Stimulated activated CD4-positive, alpha-beta T cell treated with anti-CD3 and anti-CD28 coated beads, Interleukin-1b, Interleukin-23, amount 100 ng/mL, for 48 hours (primary cell): ENCODE measurements at regions not wholly inside any gene's neighbourhood (a gene's known extent, or its start where the extent isn't known, plus 50 kb on each side); places are given as distances from the start of the nearest gene placed in this dataset.
"Not testable (repeated sequence)": the region's sequence is repeated elsewhere in the genome, so short reads cannot be mapped to it uniquely, and the experiment has no call there.

Source experiments
- DNase-seq: peaks from one replicate; pipeline ENCODE4 v3.0.0-alpha.2; 2020

- no peak for DNase-seq
These were observed 102.0 kb downstream of the VPREB1 start for GRCh38 chr22:22346401-22347107.

DNA sequence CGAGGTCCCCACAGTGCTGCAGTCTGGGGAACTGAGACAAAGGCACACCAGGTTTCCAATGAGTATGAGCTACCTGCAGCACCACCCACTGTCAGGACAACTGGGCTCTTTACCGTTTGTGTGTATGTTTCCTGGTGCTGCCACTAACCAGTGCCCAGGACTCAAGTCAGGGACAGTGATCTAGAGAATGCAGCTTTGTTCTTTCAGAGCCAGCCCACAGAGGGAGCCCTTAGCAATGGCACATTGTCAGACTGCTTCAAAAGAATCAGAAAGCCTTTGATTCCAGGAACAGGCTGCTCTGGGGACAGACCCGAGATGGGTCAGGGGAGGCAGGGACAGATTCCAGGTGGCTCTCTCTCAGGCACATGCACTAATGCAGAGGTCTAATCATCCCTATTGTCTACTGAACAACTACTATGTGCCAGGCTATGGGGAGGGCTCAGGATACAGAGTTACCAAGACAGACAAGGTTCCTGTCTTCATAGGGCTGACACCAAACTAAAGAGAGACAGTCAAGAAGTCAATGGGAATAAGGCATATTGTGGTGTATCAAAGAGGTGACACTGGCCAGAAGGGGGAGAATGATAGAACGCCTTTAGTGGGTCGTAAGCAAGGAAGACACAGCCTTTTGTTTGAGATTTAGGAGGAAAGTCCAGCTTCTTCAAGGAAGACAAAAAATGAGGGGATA is 103.7 kb downstream of the VPREB1 start:
- no peak for DNase-seq

- DNase-seq, result no peak
These were observed 104.3 kb downstream of the VPREB1 start for GRCh38 chr22:22348815-22349454.

- no peak for DNase-seq
These were observed 104.9 kb downstream of the VPREB1 start for GRCh38 chr22:22349455-22349836.

- no peak for DNase-seq
These were observed 106.8 kb downstream of the VPREB1 start for GRCh38 chr22:22351366-22351765.

DNA sequence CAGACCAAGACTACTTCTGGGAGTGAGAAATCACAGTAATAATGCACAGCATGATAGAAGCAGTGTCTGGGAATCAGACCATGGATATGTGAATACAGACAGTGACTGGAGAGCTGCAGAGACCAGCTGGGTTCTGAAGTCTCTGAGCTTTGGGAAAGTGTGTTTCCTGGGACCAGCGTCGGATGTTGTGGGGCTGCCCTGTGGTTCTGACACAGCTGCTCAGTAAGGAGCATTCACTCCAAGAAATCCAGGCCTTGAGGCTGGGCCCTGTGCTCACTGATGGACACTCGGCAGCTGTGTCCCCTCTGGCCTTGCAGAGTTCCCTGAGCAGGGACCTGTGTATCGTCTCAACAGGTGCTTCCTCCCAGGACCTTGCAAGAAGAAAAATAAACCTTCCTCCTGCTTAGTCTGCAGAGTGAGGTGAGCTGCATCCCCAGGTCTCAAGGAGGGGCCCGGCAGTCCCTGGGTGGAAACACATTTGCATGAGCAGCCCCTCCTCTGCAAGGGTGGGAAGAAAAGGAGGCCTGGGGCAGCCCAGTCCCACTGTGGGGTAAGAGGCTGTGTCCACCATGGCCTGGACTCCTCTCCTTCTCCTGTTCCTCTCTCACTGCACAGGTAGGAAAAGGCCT is 107.9 kb downstream of the VPREB1 start:
- no peak for DNase-seq

GRCh38 chr22:22355096-22355834 is 110.7 kb downstream of the VPREB1 start:
- DNase-seq, result no peak

GRCh38 chr22:22357024-22357883 is 112.7 kb downstream of the VPREB1 start:
- DNase-seq, result peak; percentile 82

DNA sequence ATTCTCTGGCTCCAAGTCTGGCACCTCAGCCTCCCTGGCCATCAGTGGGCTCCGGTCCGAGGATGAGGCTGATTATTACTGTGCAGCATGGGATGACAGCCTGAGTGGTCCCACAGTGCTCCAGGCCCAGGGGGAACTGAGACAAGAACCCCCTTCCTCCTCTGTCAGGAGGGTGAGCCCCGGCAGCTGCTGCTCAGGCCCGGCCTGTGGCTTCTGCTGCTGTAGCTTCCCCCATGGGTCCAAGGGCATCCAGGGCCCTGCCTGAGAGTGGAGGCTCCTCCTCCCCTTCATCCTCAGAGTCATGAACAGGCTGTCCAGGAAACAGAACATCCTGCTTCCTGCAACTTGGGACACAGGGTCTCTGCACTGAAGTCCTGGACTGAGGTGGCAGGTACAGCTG is 113.6 kb downstream of the VPREB1 start:
- no peak for DNase-seq

- no peak for DNase-seq
These were observed 114.1 kb downstream of the VPREB1 start for GRCh38 chr22:22358686-22359085.

- DNase-seq, result no peak
These were observed 114.9 kb downstream of the VPREB1 start for GRCh38 chr22:22359465-22359864.

DNA sequence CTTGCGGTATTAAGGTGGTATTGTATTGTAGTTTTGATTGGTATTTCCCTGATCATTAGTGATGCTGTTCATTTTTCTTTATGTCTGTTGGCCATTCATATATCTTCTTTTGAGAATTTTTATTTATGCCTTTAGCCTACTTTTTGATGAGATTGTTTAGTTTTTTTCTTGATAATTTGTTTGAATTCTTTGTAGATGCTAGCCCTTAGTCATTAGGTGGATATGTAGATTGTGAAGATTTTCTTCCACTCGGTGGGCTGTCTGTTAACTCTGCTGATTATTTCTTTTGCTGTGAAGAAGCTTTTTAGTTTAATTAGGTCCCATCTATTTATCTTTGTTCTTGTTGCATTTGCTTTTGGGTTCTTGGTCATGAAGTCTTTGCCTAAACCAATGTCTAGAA is 115.4 kb downstream of the VPREB1 start:
- DNase-seq, result no peak

GRCh38 chr22:22362311-22362710 is 117.7 kb downstream of the VPREB1 start:
- no peak for DNase-seq

DNA sequence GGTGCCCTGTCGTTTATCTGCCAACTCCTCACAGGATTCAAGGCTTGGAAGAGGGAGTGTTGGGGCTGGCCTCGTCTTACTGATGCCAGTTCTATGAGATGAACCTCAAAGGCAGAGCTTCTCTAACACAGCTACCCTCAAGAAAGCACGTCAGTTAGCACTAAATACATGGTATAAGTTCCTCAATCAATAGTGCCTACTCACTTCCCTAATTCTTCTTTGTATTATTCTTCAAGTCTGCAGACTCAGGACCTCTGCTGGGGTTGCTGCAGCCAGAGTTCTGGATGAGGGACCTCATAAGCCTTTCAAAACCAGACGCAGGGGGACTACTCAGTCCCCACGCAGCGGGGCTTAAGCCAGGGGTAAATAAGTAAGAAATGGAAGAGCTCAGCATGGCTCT is 118.3 kb downstream of the VPREB1 start:
- DNase-seq, result no peak

- no peak for DNase-seq
These were observed 119.6 kb downstream of the VPREB1 start for GRCh38 chr22:22364207-22364606.

DNA sequence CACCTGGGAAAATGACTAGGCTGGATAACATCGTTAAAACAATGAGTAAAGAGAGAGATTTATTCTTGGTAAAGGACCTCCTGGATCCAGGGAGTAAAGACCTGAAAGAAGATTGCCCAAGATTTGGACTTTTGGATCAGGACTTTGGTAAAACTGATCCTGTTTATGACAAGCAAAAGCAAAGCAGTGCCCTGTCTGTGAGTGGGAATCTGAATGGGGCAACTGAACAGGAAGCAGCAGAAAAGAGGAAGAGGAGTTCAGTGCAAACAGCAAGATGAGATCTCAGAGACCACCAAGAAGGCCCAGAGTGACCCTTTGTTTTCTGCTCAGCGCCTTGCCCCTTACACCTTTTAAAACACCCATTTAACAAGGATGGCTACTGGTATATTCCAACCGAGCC is 122.0 kb downstream of the VPREB1 start:
- no peak for DNase-seq

DNA sequence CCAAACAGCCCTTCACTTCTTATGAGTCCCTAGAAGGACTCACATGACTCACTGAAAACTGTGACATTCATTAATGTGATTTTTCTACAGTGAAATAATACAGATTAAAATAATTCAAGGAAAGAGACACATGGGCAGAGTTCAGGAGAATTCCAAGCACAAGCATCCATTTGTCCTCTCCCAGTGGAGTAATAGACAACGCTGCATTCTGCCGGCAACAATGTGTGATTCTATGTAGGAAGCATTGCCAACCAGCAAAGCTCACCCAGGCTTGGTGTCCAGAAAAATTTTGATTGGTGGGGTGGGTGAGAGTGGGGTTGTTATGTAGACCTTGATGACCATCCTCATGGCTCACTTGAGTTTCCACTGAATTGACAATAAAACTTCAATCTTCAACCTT is 123.9 kb downstream of the VPREB1 start:
- DNase-seq, result no peak

GRCh38 chr22:22369219-22369963 is 124.8 kb downstream of the VPREB1 start:
- not testable (repeated sequence) for DNase-seq

- no peak for DNase-seq
These were observed 125.3 kb downstream of the VPREB1 start for GRCh38 chr22:22369964-22370270.

DNA sequence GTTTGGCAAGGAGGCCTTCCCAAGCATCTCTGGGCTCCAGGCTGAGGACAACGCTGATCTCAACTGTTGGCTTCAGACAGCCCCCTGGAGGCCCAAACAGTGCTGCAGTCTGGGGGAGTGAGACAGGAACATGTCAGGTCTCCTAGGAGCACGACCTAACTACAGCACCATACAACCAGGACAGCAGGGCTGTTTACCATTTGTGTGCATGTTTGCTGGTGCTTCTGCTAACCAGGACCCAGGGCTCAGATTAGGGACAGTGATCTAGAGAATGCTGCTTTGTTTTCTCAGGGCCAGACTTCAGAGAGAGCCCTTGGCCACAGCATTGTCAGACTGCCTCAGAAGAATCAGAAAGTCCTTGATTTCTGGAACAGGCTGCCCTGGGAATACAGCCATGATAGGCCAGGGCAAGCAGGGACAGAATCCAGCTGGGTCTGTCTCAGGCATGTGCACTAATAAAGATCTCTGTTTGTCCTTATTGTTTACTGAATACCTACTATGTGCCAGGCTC is 126.5 kb downstream of the VPREB1 start:
- no peak for DNase-seq

DNA sequence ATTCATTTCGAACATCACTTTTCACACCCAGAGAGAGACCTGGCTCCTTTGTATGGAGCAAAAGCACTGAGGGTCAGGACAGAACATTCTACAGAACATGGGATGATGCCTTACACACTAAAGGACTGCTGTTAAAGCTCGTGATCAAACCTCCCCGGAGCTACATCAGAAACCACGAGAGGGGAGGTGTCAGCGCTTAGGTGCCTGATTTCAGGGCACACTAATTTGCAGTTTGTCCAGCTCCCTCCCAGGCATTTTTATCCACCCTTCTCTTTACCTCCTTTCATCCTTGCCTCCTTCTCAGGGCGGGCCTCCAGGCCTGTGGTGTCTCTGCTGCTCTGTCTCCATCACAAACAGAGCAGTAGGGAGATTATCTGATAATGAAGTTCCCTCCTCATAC is 127.5 kb downstream of the VPREB1 start:
- no peak for DNase-seq
